ENCODE measurements at regions not wholly inside any gene's neighbourhood (a gene's known extent, or its start where the extent isn't known, plus 50 kb on each side); places are given as distances from the start of the nearest gene placed in this dataset.

GRCh38 chrX:13938829-13939530, 90.7 kb downstream of the GEMIN8 start:
- 0 out of 2 replicates have a peak, but pooled peaks have one; percentile 11 for TF ChIP-seq ZNF610 (tag by site-specific recombination; IDR thresholded peaks at IDR 0.05; ENCODE audit: borderline replicate concordance)
- no peak for TF ChIP-seq ZNF548 (tag by site-specific recombination; IDR thresholded peaks at IDR 0.05)
- TF ChIP-seq ZNF501 (tag by site-specific recombination; IDR thresholded peaks at IDR 0.05): no peak
- TF ChIP-seq, protein P1, sequence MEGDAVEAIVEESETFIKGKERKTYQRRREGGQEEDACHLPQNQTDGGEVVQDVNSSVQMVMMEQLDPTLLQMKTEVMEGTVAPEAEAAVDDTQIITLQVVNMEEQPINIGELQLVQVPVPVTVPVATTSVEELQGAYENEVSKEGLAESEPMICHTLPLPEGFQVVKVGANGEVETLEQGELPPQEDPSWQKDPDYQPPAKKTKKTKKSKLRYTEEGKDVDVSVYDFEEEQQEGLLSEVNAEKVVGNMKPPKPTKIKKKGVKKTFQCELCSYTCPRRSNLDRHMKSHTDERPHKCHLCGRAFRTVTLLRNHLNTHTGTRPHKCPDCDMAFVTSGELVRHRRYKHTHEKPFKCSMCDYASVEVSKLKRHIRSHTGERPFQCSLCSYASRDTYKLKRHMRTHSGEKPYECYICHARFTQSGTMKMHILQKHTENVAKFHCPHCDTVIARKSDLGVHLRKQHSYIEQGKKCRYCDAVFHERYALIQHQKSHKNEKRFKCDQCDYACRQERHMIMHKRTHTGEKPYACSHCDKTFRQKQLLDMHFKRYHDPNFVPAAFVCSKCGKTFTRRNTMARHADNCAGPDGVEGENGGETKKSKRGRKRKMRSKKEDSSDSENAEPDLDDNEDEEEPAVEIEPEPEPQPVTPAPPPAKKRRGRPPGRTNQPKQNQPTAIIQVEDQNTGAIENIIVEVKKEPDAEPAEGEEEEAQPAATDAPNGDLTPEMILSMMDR (tag by site-specific recombination; IDR thresholded peaks at IDR 0.05): no peak
- TF ChIP-seq, protein P2, sequence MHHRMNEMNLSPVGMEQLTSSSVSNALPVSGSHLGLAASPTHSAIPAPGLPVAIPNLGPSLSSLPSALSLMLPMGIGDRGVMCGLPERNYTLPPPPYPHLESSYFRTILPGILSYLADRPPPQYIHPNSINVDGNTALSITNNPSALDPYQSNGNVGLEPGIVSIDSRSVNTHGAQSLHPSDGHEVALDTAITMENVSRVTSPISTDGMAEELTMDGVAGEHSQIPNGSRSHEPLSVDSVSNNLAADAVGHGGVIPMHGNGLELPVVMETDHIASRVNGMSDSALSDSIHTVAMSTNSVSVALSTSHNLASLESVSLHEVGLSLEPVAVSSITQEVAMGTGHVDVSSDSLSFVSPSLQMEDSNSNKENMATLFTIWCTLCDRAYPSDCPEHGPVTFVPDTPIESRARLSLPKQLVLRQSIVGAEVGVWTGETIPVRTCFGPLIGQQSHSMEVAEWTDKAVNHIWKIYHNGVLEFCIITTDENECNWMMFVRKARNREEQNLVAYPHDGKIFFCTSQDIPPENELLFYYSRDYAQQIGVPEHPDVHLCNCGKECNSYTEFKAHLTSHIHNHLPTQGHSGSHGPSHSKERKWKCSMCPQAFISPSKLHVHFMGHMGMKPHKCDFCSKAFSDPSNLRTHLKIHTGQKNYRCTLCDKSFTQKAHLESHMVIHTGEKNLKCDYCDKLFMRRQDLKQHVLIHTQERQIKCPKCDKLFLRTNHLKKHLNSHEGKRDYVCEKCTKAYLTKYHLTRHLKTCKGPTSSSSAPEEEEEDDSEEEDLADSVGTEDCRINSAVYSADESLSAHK (tag by site-specific recombination; IDR thresholded peaks at IDR 0.05): peak; percentile 7; the same call in 1 of the 2 replicates
- no peak for TF ChIP-seq ZNF211 (tag by site-specific recombination; IDR thresholded peaks at IDR 0.05; ENCODE audit: low read depth)
- no peak for TF ChIP-seq ZNF169 (tag by site-specific recombination; IDR thresholded peaks at IDR 0.05)
